Heart left ventricle (tissue), 13 donors: ENCODE measurements at regions not wholly inside any gene's neighbourhood (a gene's known extent, or its start where the extent isn't known, plus 50 kb on each side); places are given as distances from the start of the nearest gene placed in this dataset.

ENCODE experiments used
- POLR2A ChIP-seq, 2 donors: fragments of 450-650 bp; IDR thresholded peaks; one replicate each; pipeline ENCODE4 v1.6.1; 2017; ENCODE audit warnings: antibody characterized with exemption in 2 of 2, mild to moderate bottlenecking in 2 of 2, moderate library complexity in 2 of 2
- TF ChIP-seq, protein P1 (sequence below), 12 donors: fragments of 200-600 bp; sonication (generic) in 4 of 12; IDR thresholded peaks; one replicate each; pipeline versions ENCODE4 v1.5.0 to v1.8.0; 2018 to 2022; ENCODE audit warnings: antibody characterized with exemption in 12 of 12, mild to moderate bottlenecking in 5 of 12
- donor health status: ischemic (EF 13 %, LVEDD 7.1; RV severe dilation, severe dysfunction).
- donor health status: DM: no; HTN: yes; CAD: no.
- donor health status: DM: no; HTN: no; CAD: no.
- donor health status: ischemic (EF 25% LVEDD 6.9; RV normal size, moderate dysfunction).
- donor health status: ischemic (EF 25% LVEDD 5.7; RV mildly dilated, moderate dysfunction).
- donor health status: ischemic (EF 35%, LVEDD 5.7; RV mildly dilated, moderate dysfunction).
- donor health status: nonischemic (EF 11% LVEDD 7.7; RV severe dilation, severe dysfunction).
- donor health status: DM: yes; HTN: yes; CAD: no.
- donor health status: PGD.
- donor health status: ischemic (EF 29% LVEDD 5.4; RV normal size, mild dysfunction).
- donor health status: nonischemic (EF 23%, LVEDD 6.1; RV moderate dilation, normal function).

DNA sequence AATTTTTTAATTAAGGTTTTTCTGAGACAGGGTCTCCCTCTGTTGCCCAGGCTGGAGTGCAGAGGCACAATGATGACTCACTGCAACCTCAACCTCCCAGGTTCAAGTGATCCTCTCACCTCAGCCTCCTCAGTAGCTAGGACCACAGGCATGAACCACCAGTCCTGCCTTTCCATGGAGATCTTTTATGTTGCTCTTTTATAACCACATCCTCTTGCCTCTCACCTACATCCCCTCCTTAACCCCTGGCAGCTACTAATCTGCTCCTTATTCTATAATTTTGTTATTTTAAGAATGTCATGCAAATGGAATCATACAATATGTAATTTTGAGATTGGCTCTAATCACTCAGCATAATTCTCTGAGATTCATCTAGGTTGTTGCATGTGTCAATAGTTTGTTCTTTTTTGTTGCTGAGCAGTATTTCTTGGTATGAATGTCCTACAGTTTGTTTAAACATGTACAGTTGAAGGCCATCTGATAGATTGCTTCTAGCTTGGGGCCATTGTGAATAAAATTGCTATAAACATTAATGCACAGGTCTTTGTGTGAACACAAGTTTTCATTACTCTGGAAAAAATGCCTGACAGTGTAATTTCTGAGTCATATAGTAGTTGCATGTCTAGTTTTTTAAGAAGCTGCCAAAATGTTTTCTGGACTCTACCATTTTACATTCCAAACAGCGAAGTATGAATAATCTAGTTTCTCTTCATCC is 249.2 kb upstream of the AMIGO2 start:
- TF ChIP-seq, protein P1, sequence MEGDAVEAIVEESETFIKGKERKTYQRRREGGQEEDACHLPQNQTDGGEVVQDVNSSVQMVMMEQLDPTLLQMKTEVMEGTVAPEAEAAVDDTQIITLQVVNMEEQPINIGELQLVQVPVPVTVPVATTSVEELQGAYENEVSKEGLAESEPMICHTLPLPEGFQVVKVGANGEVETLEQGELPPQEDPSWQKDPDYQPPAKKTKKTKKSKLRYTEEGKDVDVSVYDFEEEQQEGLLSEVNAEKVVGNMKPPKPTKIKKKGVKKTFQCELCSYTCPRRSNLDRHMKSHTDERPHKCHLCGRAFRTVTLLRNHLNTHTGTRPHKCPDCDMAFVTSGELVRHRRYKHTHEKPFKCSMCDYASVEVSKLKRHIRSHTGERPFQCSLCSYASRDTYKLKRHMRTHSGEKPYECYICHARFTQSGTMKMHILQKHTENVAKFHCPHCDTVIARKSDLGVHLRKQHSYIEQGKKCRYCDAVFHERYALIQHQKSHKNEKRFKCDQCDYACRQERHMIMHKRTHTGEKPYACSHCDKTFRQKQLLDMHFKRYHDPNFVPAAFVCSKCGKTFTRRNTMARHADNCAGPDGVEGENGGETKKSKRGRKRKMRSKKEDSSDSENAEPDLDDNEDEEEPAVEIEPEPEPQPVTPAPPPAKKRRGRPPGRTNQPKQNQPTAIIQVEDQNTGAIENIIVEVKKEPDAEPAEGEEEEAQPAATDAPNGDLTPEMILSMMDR (IDR thresholded peaks at IDR 0.05) = no peak
- TF ChIP-seq POLR2A (IDR thresholded peaks at IDR 0.05) = no peak
